Erythroblast (primary cell): ENCODE measurements at regions not wholly inside any gene's neighbourhood (a gene's known extent, or its start where the extent isn't known, plus 50 kb on each side); places are given as distances from the start of the nearest gene placed in this dataset.

Experiments used
- GATA1 ChIP-seq: IDR thresholded peaks from 2 replicates; pipeline ENCODE4 v1.6.1; 2011; ENCODE audit warnings: low read depth, mild to moderate bottlenecking, control low read depth, low read length, moderate library complexity
- POLR2A ChIP-seq: IDR thresholded peaks from 2 replicates; pipeline ENCODE4 v1.6.1; 2011; ENCODE audit warnings: mild to moderate bottlenecking, low read length

DNA sequence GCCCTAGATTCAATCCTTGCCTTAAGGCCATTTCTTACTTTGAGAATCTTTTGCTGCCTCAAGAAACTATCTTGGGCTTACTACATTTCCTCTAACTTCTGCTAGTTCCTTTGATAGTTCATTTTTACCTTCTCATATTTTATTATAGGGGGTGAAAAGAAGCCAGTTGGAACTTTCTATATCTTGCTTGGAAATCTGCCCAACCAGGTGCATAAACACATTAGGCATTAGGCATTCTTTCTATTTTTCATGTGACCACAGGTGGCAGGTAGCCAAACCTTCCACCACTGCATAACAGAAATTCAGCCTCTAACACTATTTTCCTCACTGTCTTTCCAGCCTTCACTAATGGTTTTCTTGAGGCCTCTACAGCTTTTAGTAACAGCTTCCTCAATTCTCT lies 300.0 kb upstream of the SP8 start:
- no peak for TF ChIP-seq POLR2A
- no peak for TF ChIP-seq GATA1
